ENCODE measurements at regions not wholly inside any gene's neighbourhood (a gene's known extent, or its start where the extent isn't known, plus 50 kb on each side); places are given as distances from the start of the nearest gene placed in this dataset.
A peak's percentile ranks its signal among the peaks of the same experiment; 100 is the strongest.

DNA sequence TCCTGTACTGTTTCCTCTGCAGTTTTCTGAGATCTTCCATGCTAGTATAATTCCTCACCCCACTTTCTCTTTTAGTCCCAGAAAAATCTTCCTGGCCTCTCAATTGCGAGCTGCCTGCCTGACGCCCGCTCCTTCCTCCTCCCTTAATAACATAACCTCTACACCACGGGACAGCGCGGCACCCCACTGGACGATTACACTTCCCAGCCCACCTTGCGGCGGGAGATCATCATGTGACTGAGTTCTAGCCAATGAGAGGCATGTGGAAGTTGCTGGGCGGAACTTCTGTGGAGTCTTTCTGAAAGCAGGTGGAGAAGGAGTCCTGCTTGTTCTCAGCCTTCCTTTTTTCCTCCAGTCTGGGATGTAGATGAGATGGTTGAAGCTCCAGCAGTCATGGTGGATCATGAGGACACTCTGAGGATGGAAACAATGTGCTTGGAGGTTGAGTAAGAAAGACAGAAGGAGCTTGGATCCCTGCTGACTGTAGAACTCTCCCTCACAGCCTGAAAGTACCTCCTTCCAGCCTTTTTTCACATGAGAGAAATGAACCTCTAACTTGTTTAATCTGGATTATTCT lies 133.6 kb upstream of the VRK1 start:
- Histone ChIP-seq H3K4me1 (replicated peaks in 1 of 2; ENCODE audit: control insufficient read depth in 2 of 2, insufficient read depth in 2 of 2, low read length in 2 of 2) (peaks cover 6 to 16% of the 10 kb centered on the region in 2 experiments; a peak in 3 of 5 replicates), H3K9me3 (replicated peaks; ENCODE audit: control insufficient read depth, insufficient read depth, low read depth, low read length) (no peaks in the 10 kb centered on the region), H3K4me3 (0 out of 2 replicates have a peak overlapping the region, but pooled peaks have one; percentile 0), H3K4me2 (ENCODE audit: insufficient read depth, low read length) (peak overlapping the region; percentile 55), H3K36me3 (ENCODE audit: control insufficient read depth, insufficient read depth, low read length) (no peaks in the 10 kb centered on the region), H3K27ac (ENCODE audit: extremely low read depth, low read depth, low read length) (no peak overlapping the region), H3K79me2 (ENCODE audit: control insufficient read depth, insufficient read depth, low read length) (no peaks in the 10 kb centered on the region), H2AFZ (ENCODE audit: low read depth, low read length) (peak overlapping the region; percentile 71), H3K9ac (ENCODE audit: insufficient read depth in 1 of 2, low read depth in 2 of 2, low read length in 2 of 2) (no peak overlapping the region), H3K27me3 (ENCODE audit: control insufficient read depth in 2 of 2, insufficient read depth in 2 of 2, low read length in 2 of 2) (peaks cover 0 to 37% of the 10 kb centered on the region in 2 experiments; a peak in 3 of 5 replicates), H3K9me1 (ENCODE audit: control insufficient read depth, insufficient read depth, low read length) (no peaks in the 10 kb centered on the region), H4K20me1 (replicated peaks; ENCODE audit: control insufficient read depth, insufficient read depth, low read length) (no peaks in the 10 kb centered on the region)
- POLR2A ChIA-PET: no interaction called here
- FAIRE-seq (no peak), DNase-seq (ENCODE audit: extremely low read depth in 1 of 4, low spot score in 3 of 4) (peak; percentile 33 to 64 (median 56)), ATAC-seq (peak; percentile 92)
- no TSS peak for BruUV-seq (replicated peaks)
- CTCF ChIA-PET (ENCODE audit: low intra/inter-chr PET ratio): no interaction called here
- intact Hi-C loops (cut with micrococcal nuclease) (no loop called here), in situ Hi-C loops (cut with MboI) (no loop called here)
- 3% methylated on average over 9 of the region's 10 CpGs for WGBS (ENCODE audit: insufficient coverage, low coverage, missing lambda C conversion rate)
- TF ChIP-seq SUPT5H (IDR thresholded peaks at IDR 0.05) (no peak), TOE1 (IDR thresholded peaks at IDR 0.05; ENCODE audit: borderline replicate concordance) (peak; percentile 86; the same call in 1 of the 2 replicates), TOE1 (CRISPR knock-in tag; IDR thresholded peaks at IDR 0.05; ENCODE audit: borderline replicate concordance, low read depth) (no peak), LEF1 (IDR thresholded peaks at IDR 0.05) (no peak), NFYB (IDR thresholded peaks at IDR 0.05; ENCODE audit: extremely low read depth, insufficient read length) (peak; percentile 97), TSC22D4 (tag; IDR thresholded peaks at IDR 0.05) (no peak)
- TF ChIP-seq, protein P1, sequence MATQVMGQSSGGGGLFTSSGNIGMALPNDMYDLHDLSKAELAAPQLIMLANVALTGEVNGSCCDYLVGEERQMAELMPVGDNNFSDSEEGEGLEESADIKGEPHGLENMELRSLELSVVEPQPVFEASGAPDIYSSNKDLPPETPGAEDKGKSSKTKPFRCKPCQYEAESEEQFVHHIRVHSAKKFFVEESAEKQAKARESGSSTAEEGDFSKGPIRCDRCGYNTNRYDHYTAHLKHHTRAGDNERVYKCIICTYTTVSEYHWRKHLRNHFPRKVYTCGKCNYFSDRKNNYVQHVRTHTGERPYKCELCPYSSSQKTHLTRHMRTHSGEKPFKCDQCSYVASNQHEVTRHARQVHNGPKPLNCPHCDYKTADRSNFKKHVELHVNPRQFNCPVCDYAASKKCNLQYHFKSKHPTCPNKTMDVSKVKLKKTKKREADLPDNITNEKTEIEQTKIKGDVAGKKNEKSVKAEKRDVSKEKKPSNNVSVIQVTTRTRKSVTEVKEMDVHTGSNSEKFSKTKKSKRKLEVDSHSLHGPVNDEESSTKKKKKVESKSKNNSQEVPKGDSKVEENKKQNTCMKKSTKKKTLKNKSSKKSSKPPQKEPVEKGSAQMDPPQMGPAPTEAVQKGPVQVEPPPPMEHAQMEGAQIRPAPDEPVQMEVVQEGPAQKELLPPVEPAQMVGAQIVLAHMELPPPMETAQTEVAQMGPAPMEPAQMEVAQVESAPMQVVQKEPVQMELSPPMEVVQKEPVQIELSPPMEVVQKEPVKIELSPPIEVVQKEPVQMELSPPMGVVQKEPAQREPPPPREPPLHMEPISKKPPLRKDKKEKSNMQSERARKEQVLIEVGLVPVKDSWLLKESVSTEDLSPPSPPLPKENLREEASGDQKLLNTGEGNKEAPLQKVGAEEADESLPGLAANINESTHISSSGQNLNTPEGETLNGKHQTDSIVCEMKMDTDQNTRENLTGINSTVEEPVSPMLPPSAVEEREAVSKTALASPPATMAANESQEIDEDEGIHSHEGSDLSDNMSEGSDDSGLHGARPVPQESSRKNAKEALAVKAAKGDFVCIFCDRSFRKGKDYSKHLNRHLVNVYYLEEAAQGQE (IDR thresholded peaks at IDR 0.05; ENCODE audit: borderline replicate concordance): peak; percentile 15; the same call in 1 of the 2 replicates
- TF ChIP-seq, protein P1 (CRISPR knock-in tag; IDR thresholded peaks at IDR 0.05; ENCODE audit: low read depth): no peak
- TF ChIP-seq, protein P2, sequence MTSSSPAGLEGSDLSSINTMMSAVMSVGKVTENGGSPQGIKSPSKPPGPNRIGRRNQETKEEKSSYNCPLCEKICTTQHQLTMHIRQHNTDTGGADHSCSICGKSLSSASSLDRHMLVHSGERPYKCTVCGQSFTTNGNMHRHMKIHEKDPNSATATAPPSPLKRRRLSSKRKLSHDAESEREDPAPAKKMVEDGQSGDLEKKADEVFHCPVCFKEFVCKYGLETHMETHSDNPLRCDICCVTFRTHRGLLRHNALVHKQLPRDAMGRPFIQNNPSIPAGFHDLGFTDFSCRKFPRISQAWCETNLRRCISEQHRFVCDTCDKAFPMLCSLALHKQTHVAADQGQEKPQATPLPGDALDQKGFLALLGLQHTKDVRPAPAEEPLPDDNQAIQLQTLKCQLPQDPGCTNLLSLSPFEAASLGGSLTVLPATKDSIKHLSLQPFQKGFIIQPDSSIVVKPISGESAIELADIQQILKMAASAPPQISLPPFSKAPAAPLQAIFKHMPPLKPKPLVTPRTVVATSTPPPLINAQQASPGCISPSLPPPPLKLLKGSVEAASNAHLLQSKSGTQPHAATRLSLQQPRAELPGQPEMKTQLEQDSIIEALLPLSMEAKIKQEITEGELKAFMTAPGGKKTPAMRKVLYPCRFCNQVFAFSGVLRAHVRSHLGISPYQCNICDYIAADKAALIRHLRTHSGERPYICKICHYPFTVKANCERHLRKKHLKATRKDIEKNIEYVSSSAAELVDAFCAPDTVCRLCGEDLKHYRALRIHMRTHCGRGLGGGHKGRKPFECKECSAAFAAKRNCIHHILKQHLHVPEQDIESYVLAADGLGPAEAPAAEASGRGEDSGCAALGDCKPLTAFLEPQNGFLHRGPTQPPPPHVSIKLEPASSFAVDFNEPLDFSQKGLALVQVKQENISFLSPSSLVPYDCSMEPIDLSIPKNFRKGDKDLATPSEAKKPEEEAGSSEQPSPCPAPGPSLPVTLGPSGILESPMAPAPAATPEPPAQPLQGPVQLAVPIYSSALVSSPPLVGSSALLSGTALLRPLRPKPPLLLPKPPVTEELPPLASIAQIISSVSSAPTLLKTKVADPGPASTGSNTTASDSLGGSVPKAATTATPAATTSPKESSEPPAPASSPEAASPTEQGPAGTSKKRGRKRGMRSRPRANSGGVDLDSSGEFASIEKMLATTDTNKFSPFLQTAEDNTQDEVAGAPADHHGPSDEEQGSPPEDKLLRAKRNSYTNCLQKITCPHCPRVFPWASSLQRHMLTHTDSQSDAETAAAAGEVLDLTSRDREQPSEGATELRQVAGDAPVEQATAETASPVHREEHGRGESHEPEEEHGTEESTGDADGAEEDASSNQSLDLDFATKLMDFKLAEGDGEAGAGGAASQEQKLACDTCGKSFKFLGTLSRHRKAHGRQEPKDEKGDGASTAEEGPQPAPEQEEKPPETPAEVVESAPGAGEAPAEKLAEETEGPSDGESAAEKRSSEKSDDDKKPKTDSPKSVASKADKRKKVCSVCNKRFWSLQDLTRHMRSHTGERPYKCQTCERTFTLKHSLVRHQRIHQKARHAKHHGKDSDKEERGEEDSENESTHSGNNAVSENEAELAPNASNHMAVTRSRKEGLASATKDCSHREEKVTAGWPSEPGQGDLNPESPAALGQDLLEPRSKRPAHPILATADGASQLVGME (CRISPR knock-in tag; IDR thresholded peaks at IDR 0.05): 0 out of 2 replicates have a peak, but pooled peaks have one; percentile 54

Data from K562 (cell line).